SU-DHL-6 (cell line): ENCODE measurements at regions not wholly inside any gene's neighbourhood (a gene's known extent, or its start where the extent isn't known, plus 50 kb on each side); places are given as distances from the start of the nearest gene placed in this dataset.

ENCODE experiments used
- EZH2phosphoT487 ChIP-seq: fragments of 200-600 bp; sonication (generic), shearing (Covaris generic); conservative IDR thresholded peaks from 2 replicates; pipeline ENCODE4 v1.6.1; 2018; ENCODE audit warnings: mild to moderate bottlenecking, antibody characterized with exemption, low read length, moderate library complexity, mixed read lengths
- TF ChIP-seq, protein P1 (sequence below): fragments of 200-600 bp; sonication (generic); IDR thresholded peaks from one replicate; pipeline ENCODE4 v1.5.1; 2017; ENCODE audit warnings: antibody characterized with exemption, mild to moderate bottlenecking, low read length, moderate library complexity; ENCODE audit not compliant: insufficient read depth, poor library complexity, severe bottlenecking

DNA sequence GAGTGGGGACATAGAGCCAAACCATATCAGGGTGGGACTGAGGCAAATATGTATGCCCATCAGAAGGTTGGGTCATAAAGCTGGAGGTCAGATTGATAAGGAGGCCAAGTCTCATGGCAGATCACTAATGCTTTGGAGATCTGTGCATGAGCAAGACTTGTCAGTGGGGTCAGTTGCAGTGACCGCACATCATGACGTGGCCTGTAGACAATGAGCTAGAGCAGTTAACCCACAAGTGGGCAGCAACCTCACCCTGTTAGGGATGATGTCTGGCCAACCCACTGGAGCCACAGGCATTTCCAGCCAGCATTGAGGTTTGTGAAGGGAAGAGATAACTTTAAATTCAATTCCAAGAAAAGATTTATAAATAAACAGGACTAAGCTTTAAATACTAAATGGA, 66.7 kb downstream of the XCL1 start:
- TF ChIP-seq, protein P1, sequence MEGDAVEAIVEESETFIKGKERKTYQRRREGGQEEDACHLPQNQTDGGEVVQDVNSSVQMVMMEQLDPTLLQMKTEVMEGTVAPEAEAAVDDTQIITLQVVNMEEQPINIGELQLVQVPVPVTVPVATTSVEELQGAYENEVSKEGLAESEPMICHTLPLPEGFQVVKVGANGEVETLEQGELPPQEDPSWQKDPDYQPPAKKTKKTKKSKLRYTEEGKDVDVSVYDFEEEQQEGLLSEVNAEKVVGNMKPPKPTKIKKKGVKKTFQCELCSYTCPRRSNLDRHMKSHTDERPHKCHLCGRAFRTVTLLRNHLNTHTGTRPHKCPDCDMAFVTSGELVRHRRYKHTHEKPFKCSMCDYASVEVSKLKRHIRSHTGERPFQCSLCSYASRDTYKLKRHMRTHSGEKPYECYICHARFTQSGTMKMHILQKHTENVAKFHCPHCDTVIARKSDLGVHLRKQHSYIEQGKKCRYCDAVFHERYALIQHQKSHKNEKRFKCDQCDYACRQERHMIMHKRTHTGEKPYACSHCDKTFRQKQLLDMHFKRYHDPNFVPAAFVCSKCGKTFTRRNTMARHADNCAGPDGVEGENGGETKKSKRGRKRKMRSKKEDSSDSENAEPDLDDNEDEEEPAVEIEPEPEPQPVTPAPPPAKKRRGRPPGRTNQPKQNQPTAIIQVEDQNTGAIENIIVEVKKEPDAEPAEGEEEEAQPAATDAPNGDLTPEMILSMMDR, result no peak
- TF ChIP-seq EZH2phosphoT487, result no peak
